Progenitor cell of endocrine pancreas (in vitro differentiated cells): ENCODE measurements at regions not wholly inside any gene's neighbourhood (a gene's known extent, or its start where the extent isn't known, plus 50 kb on each side); places are given as distances from the start of the nearest gene placed in this dataset.

ENCODE experiments used
- DNase-seq: peaks from one replicate; pipeline ENCODE4 v3.0.0; 2021; ENCODE audit warnings: low spot score; ENCODE audit not compliant: unreplicated experiment
- H3K27ac Mint-ChIP-seq: 2 replicates; pipeline ENCODE4 v1.8.0; 2021; ENCODE audit warnings: mild to moderate bottlenecking, moderate library complexity, mixed read lengths
- H3K27me3 Mint-ChIP-seq: 2 replicates; pipeline ENCODE4 v1.8.0; 2021; ENCODE audit warnings: mixed read lengths
- H3K36me3 Mint-ChIP-seq: 2 replicates; pipeline ENCODE4 v1.8.0; 2022; ENCODE audit warnings: mixed read lengths; ENCODE audit not compliant: insufficient read depth
- H3K4me1 Mint-ChIP-seq: 2 replicates; pipeline ENCODE4 v1.8.0; 2021; ENCODE audit warnings: low read depth, mixed read lengths
- H3K4me3 Mint-ChIP-seq: 2 replicates; pipeline ENCODE4 v1.8.0; 2021; ENCODE audit warnings: low read depth, mild to moderate bottlenecking, moderate library complexity, mixed read lengths
- H3K9me3 Mint-ChIP-seq: 2 replicates; pipeline ENCODE4 v1.8.0; 2021; ENCODE audit warnings: low read depth, mixed read lengths
- TF ChIP-seq, protein P1 (sequence below): fragments of 200-600 bp; sonication (generic); IDR thresholded peaks from one replicate; pipeline ENCODE4 v1.5.0; 2021; ENCODE audit warnings: antibody characterized with exemption, mild to moderate bottlenecking; ENCODE audit not compliant: unreplicated experiment

DNA sequence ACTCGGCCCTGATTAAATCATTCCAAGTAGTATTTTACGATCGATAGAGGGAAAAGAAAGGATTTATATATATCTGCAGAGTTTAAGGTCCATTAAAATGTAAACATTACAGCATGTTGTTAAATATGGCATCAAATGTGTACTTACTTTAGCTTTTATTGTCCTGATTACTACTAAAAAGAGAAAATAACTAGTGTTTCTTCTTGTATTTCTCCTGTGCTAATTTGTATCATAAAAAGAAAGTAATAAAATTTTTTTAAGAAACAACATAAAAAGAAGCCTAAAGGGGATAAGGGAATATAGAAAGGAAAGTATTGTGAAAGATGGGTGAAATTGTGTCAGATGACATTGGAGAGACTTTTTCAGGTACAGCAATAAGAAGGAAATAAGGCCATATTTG lies 300.3 kb upstream of the ARSJ start:
- TF ChIP-seq, protein P1, sequence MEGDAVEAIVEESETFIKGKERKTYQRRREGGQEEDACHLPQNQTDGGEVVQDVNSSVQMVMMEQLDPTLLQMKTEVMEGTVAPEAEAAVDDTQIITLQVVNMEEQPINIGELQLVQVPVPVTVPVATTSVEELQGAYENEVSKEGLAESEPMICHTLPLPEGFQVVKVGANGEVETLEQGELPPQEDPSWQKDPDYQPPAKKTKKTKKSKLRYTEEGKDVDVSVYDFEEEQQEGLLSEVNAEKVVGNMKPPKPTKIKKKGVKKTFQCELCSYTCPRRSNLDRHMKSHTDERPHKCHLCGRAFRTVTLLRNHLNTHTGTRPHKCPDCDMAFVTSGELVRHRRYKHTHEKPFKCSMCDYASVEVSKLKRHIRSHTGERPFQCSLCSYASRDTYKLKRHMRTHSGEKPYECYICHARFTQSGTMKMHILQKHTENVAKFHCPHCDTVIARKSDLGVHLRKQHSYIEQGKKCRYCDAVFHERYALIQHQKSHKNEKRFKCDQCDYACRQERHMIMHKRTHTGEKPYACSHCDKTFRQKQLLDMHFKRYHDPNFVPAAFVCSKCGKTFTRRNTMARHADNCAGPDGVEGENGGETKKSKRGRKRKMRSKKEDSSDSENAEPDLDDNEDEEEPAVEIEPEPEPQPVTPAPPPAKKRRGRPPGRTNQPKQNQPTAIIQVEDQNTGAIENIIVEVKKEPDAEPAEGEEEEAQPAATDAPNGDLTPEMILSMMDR = no peak
- no peak for DNase-seq
- Mint-ChIP-seq H3K36me3 (no peaks in the 10 kb centered on the region), H3K27me3 (no peaks in the 10 kb centered on the region), H3K4me1 (no peaks in the 10 kb centered on the region), H3K27ac (no peak overlapping the region), H3K4me3 (no peak overlapping the region), H3K9me3 (peaks cover 4% of the 10 kb centered on the region)

DNA sequence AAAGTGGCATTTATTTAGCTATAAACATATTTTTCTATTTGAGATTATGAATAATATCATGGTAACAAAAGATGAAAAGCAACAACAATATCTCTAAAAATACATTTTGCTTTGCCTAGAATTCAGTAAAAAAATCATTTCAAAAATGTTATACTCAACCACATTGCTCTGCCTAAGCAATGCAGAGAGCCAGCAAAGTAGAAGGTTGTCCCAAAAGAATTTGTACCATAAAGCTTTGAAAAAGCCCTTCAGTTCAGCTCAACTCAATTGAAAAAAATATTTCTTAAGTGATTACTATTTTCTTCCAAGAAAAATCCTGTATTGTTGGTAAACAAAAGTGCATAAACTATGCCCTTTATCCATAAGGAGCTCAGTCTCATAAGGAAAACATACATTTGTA lies 301.2 kb upstream of the ARSJ start:
- Mint-ChIP-seq H3K4me3 (no peak overlapping the region), H3K27ac (no peak overlapping the region), H3K27me3 (no peaks in the 10 kb centered on the region), H3K9me3 (peaks cover 4% of the 10 kb centered on the region), H3K36me3 (no peaks in the 10 kb centered on the region), H3K4me1 (no peaks in the 10 kb centered on the region)
- TF ChIP-seq, protein P1 = no peak
- DNase-seq = no peak

DNA sequence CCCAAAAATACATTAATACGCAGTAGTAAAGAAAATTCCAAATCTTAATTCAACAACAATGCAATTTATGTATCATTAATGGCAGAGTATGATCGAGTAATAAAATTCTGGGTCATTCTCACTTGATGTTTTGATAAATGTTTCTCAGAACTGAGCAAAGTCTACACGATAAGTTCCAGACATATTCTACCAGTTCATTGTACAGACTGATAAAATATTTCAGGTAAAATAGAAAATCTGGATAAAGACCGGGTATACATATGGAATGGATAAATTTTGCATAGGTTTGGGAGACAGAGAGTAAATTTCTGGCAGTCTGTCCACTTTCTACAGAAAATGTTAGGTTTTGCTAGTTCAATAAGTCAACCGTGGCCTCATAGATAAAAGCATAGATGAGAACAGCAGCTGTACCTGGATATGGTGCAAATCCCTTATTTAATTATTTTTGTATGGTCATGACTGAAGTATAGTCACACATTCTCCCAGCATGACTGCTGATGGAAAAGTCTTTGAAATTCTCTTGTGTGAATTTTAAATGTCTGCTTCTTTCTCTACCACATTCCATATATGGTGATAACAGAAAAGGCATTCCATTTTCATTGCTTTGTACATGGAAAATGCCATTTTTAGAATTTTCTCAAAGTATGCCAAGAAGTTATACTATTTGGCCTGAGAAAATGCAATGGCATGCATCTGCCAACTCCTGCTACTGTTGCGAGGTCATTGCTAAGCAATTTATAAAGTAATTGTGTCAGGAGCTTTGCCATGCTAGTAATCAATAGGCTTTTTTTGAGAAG lies 301.9 kb upstream of the ARSJ start:
- no peak overlapping the region for H3K4me3 Mint-ChIP-seq
- peaks cover 4% of the 10 kb centered on the region for H3K9me3 Mint-ChIP-seq
- no peaks in the 10 kb centered on the region for H3K27me3 Mint-ChIP-seq
- DNase-seq = no peak
- H3K27ac Mint-ChIP-seq = no peak overlapping the region
- TF ChIP-seq, protein P1 = no peak
- no peaks in the 10 kb centered on the region for H3K4me1 Mint-ChIP-seq
- no peaks in the 10 kb centered on the region for H3K36me3 Mint-ChIP-seq

DNA sequence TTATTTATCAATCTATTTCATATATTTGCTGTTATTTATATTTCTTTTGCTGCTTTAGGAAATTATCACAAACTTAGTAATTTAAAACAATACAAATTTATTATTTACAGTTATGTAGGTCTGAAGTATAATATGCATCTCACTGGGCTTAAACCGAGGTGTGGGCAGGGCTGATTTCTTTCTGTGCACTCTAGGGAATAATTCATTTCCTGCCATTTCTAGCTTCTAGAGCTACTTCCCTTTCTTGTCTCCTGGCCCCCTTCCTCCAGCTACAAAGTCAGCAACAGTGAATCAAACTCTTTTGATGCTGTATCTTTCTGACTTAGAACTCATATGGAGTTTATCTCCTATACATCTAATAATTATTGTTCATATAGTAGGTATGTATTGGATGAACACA lies 303.5 kb upstream of the ARSJ start:
- no peak for DNase-seq
- no peaks in the 10 kb centered on the region for H3K36me3 Mint-ChIP-seq
- TF ChIP-seq, protein P1 = no peak
- peaks cover 4% of the 10 kb centered on the region for H3K9me3 Mint-ChIP-seq
- H3K4me1 Mint-ChIP-seq = no peaks in the 10 kb centered on the region
- no peak overlapping the region for H3K27ac Mint-ChIP-seq
- H3K4me3 Mint-ChIP-seq = no peak overlapping the region
- no peaks in the 10 kb centered on the region for H3K27me3 Mint-ChIP-seq

DNA sequence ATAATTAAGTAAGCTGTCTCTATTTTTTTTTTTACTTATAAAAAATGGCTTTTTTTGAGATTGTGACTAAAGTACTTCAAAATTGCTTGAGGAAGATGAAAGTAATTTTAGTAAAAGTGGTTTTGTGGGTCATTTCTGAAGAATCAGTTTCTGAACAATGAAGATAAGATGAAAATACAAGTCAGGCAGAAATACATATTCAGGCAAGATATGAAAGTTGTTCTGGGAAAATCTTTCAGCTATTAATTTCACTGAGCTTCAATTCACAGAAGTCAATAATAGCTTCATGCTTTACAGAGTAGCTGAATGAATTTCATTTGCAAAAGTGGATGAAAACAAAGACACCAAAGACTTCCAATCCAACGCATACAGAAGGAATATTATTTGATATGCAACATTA lies 305.2 kb upstream of the ARSJ start:
- Mint-ChIP-seq H3K9me3 (peaks cover 9% of the 10 kb centered on the region), H3K27me3 (no peaks in the 10 kb centered on the region), H3K4me3 (no peak overlapping the region), H3K4me1 (no peaks in the 10 kb centered on the region), H3K27ac (no peak overlapping the region), H3K36me3 (no peaks in the 10 kb centered on the region)
- no peak for DNase-seq
- TF ChIP-seq, protein P1 = no peak
